ENCODE measurements at regions not wholly inside any gene's neighbourhood (a gene's known extent, or its start where the extent isn't known, plus 50 kb on each side); places are given as distances from the start of the nearest gene placed in this dataset.
"Not testable (repeated sequence)": the region's sequence is repeated elsewhere in the genome, so short reads cannot be mapped to it uniquely, and the experiment has no call there.

GRCh38 chr3:76533710-76534109 lies 506.2 kb upstream of the ROBO2 start:
- H3K27me3 ChIP-seq (ENCODE audit: low read length); H4K20me1 ChIP-seq (ENCODE audit: insufficient read depth, low read depth, low read length); H3K9ac ChIP-seq (ENCODE audit: low read length); H3K4me3 ChIP-seq (ENCODE audit: low read length); DNase-seq; H3K4me2 ChIP-seq (ENCODE audit: low read depth, low read length, poor library complexity, severe bottlenecking); H3K36me3 ChIP-seq (ENCODE audit: insufficient read depth, low read length); H3K9me3 ChIP-seq (ENCODE audit: low read length); H3K27ac ChIP-seq (ENCODE audit: low read length); H2AFZ ChIP-seq (ENCODE audit: low read length); H3K4me1 ChIP-seq (ENCODE audit: low read length); H3K9me2 ChIP-seq (replicated peaks; ENCODE audit: insufficient read depth, low read length); H3K79me2 ChIP-seq (ENCODE audit: low read length): not testable (repeated sequence)

DNA sequence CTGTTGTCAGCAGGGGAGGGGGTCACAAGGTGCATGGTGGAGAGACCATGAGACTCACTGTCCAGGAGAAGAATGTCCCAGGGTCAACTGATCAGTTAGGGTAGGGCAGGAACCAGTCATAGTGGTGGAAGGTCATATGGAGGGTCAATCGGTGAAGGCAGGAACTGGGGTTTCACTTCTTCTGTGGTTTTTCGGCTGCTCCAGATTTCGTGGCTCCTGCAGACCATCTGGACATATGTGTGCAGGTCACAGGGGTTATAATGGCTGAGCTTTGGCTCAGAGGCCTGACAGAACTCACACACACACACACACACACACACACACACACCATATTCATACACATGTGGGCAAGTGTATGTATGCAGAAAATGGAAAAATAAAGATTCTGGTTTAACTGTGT lies 502.0 kb upstream of the ROBO2 start:
- H3K9me3 ChIP-seq (ENCODE audit: low read length); H3K27ac ChIP-seq (ENCODE audit: low read length); H3K36me3 ChIP-seq (ENCODE audit: insufficient read depth, low read length); H2AFZ ChIP-seq (ENCODE audit: low read length); H3K4me1 ChIP-seq (ENCODE audit: low read length); H3K9me2 ChIP-seq (replicated peaks; ENCODE audit: insufficient read depth, low read length); H3K9ac ChIP-seq (ENCODE audit: low read length); DNase-seq; H3K4me3 ChIP-seq (ENCODE audit: low read length); H3K27me3 ChIP-seq (ENCODE audit: low read length); H4K20me1 ChIP-seq (ENCODE audit: insufficient read depth, low read depth, low read length); H3K79me2 ChIP-seq (ENCODE audit: low read length); H3K4me2 ChIP-seq (ENCODE audit: low read depth, low read length, poor library complexity, severe bottlenecking): not testable (repeated sequence)

GRCh38 chr3:76547674-76548073 lies 492.2 kb upstream of the ROBO2 start:
- Histone ChIP-seq H3K4me3 (ENCODE audit: low read length) (no peak overlapping the region), H3K4me2 (ENCODE audit: low read depth, low read length, poor library complexity, severe bottlenecking) (no peak overlapping the region), H3K9me2 (replicated peaks; ENCODE audit: insufficient read depth, low read length) (no peaks in the 10 kb centered on the region), H3K36me3 (ENCODE audit: insufficient read depth, low read length) (no peaks in the 10 kb centered on the region), H3K27me3 (ENCODE audit: low read length) (no peaks in the 10 kb centered on the region), H3K9ac (ENCODE audit: low read length) (no peak overlapping the region), H3K9me3 (ENCODE audit: low read length) (no peaks in the 10 kb centered on the region), H2AFZ (ENCODE audit: low read length) (no peak overlapping the region), H4K20me1 (ENCODE audit: insufficient read depth, low read depth, low read length) (no peaks in the 10 kb centered on the region), H3K79me2 (ENCODE audit: low read length) (no peaks in the 10 kb centered on the region), H3K27ac (ENCODE audit: low read length) (no peak overlapping the region), H3K4me1 (ENCODE audit: low read length) (no peaks in the 10 kb centered on the region)
- DNase-seq: no peak

DNA sequence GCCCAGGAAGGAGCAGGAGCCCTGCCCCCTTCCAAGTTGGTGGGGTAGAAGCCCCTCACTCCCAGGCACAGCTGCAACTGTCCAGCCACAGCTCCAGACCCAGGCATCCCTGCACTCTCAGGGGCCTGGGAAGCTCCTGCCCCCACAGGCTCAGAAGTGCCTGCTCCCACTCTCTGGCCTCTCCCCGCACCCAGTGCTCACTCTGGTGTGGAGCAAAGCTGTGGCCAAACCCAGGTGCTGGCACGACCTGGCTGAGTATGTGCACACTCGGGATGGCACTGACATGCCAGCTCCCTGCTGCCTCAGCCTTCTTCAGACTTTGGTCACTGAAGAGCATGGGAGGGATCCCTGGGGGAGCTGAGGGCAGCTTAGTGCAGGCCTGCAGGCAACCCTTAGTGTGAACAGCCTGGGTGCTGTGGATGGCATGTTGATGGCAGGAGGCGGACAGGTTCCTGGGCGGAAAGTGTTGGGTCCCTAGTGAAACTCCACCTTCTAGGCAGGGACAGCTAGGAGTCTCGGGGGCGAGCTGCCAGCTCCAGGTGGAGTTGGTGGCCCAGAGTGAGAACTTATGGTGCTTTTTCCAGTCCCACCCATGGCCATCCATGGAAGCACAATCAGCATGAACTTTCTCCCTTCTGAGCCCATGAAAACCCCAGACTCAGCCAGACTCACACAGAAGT lies 489.2 kb upstream of the ROBO2 start:
- no peak for DNase-seq
- H3K4me2 ChIP-seq (ENCODE audit: low read depth, low read length, poor library complexity, severe bottlenecking): no peak overlapping the region
- no peaks in the 10 kb centered on the region for H3K9me3 ChIP-seq (ENCODE audit: low read length)
- H3K4me1 ChIP-seq (ENCODE audit: low read length): no peaks in the 10 kb centered on the region
- H3K4me3 ChIP-seq (ENCODE audit: low read length): no peak overlapping the region
- no peaks in the 10 kb centered on the region for H3K9me2 ChIP-seq (replicated peaks; ENCODE audit: insufficient read depth, low read length)
- H3K9ac ChIP-seq (ENCODE audit: low read length): no peak overlapping the region
- H4K20me1 ChIP-seq (ENCODE audit: insufficient read depth, low read depth, low read length): no peaks in the 10 kb centered on the region
- H3K79me2 ChIP-seq (ENCODE audit: low read length): no peaks in the 10 kb centered on the region
- H2AFZ ChIP-seq (ENCODE audit: low read length): no peak overlapping the region
- H3K27ac ChIP-seq (ENCODE audit: low read length): no peak overlapping the region
- no peaks in the 10 kb centered on the region for H3K27me3 ChIP-seq (ENCODE audit: low read length)
- H3K36me3 ChIP-seq (ENCODE audit: insufficient read depth, low read length): no peaks in the 10 kb centered on the region

GRCh38 chr3:76551739-76552138 lies 488.2 kb upstream of the ROBO2 start:
- Histone ChIP-seq H2AFZ (ENCODE audit: low read length) (no peak overlapping the region), H3K4me3 (ENCODE audit: low read length) (no peak overlapping the region), H3K79me2 (ENCODE audit: low read length) (no peaks in the 10 kb centered on the region), H3K9me2 (replicated peaks; ENCODE audit: insufficient read depth, low read length) (no peaks in the 10 kb centered on the region), H3K36me3 (ENCODE audit: insufficient read depth, low read length) (no peaks in the 10 kb centered on the region), H3K27ac (ENCODE audit: low read length) (no peak overlapping the region), H3K9ac (ENCODE audit: low read length) (no peak overlapping the region), H3K27me3 (ENCODE audit: low read length) (no peaks in the 10 kb centered on the region), H3K4me2 (ENCODE audit: low read depth, low read length, poor library complexity, severe bottlenecking) (no peak overlapping the region), H4K20me1 (ENCODE audit: insufficient read depth, low read depth, low read length) (no peaks in the 10 kb centered on the region), H3K9me3 (ENCODE audit: low read length) (no peaks in the 10 kb centered on the region), H3K4me1 (ENCODE audit: low read length) (no peaks in the 10 kb centered on the region)
- no peak for DNase-seq

DNA sequence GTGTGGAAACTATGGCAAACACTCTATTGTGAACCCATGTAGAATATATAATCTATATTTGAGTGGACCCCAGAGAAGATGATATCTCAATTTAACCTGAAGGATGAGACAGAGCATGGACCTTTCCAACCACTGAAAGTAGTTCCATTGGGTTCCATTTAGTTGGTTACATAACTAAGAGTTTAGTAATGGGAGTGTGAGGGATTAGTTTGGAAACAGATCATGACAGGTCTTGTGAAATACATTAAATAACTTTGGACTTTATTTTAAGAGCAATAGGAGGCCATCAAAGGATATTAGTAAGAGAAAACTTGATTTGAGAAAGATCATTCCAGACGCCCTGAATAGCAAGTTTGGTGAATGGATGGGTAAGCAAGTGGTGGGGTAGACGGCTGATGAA lies 487.2 kb upstream of the ROBO2 start:
- H3K4me2 ChIP-seq (ENCODE audit: low read depth, low read length, poor library complexity, severe bottlenecking): no peak overlapping the region
- H3K9me3 ChIP-seq (ENCODE audit: low read length): no peaks in the 10 kb centered on the region
- no peaks in the 10 kb centered on the region for H3K27me3 ChIP-seq (ENCODE audit: low read length)
- H3K27ac ChIP-seq (ENCODE audit: low read length): no peak overlapping the region
- no peak for DNase-seq
- H3K4me3 ChIP-seq (ENCODE audit: low read length): no peak overlapping the region
- no peaks in the 10 kb centered on the region for H3K9me2 ChIP-seq (replicated peaks; ENCODE audit: insufficient read depth, low read length)
- no peak overlapping the region for H3K9ac ChIP-seq (ENCODE audit: low read length)
- H3K79me2 ChIP-seq (ENCODE audit: low read length): no peaks in the 10 kb centered on the region
- H3K36me3 ChIP-seq (ENCODE audit: insufficient read depth, low read length): no peaks in the 10 kb centered on the region
- no peak overlapping the region for H2AFZ ChIP-seq (ENCODE audit: low read length)
- no peaks in the 10 kb centered on the region for H3K4me1 ChIP-seq (ENCODE audit: low read length)
- H4K20me1 ChIP-seq (ENCODE audit: insufficient read depth, low read depth, low read length): no peaks in the 10 kb centered on the region

GRCh38 chr3:76554707-76555106 lies 485.2 kb upstream of the ROBO2 start:
- no peaks in the 10 kb centered on the region for H3K79me2 ChIP-seq (ENCODE audit: low read length)
- H3K4me2 ChIP-seq (ENCODE audit: low read depth, low read length, poor library complexity, severe bottlenecking): no peak overlapping the region
- H2AFZ ChIP-seq (ENCODE audit: low read length): no peak overlapping the region
- no peak for DNase-seq
- no peaks in the 10 kb centered on the region for H3K9me3 ChIP-seq (ENCODE audit: low read length)
- H3K27me3 ChIP-seq (ENCODE audit: low read length): no peaks in the 10 kb centered on the region
- no peak overlapping the region for H3K4me3 ChIP-seq (ENCODE audit: low read length)
- H3K9ac ChIP-seq (ENCODE audit: low read length): no peak overlapping the region
- no peak overlapping the region for H3K27ac ChIP-seq (ENCODE audit: low read length)
- H3K4me1 ChIP-seq (ENCODE audit: low read length): no peaks in the 10 kb centered on the region
- H3K36me3 ChIP-seq (ENCODE audit: insufficient read depth, low read length): no peaks in the 10 kb centered on the region
- no peaks in the 10 kb centered on the region for H4K20me1 ChIP-seq (ENCODE audit: insufficient read depth, low read depth, low read length)
- H3K9me2 ChIP-seq (replicated peaks; ENCODE audit: insufficient read depth, low read length): no peaks in the 10 kb centered on the region

- Histone ChIP-seq H2AFZ (ENCODE audit: low read length) (no peak overlapping the region), H3K79me2 (ENCODE audit: low read length) (no peaks in the 10 kb centered on the region), H3K9ac (ENCODE audit: low read length) (no peak overlapping the region), H3K4me2 (ENCODE audit: low read depth, low read length, poor library complexity, severe bottlenecking) (no peak overlapping the region), H3K36me3 (ENCODE audit: insufficient read depth, low read length) (no peaks in the 10 kb centered on the region), H3K9me2 (replicated peaks; ENCODE audit: insufficient read depth, low read length) (no peaks in the 10 kb centered on the region), H3K4me1 (ENCODE audit: low read length) (no peaks in the 10 kb centered on the region), H3K27ac (ENCODE audit: low read length) (no peak overlapping the region), H4K20me1 (ENCODE audit: insufficient read depth, low read depth, low read length) (no peaks in the 10 kb centered on the region), H3K4me3 (ENCODE audit: low read length) (no peak overlapping the region), H3K27me3 (ENCODE audit: low read length) (no peaks in the 10 kb centered on the region), H3K9me3 (ENCODE audit: low read length) (no peaks in the 10 kb centered on the region)
- DNase-seq: no peak
Measured at GRCh38 chr3:76561494-76562236, 478.2 kb upstream of the ROBO2 start.
